A549 (cell line): ENCODE measurements at regions not wholly inside any gene's neighbourhood (a gene's known extent, or its start where the extent isn't known, plus 50 kb on each side); places are given as distances from the start of the nearest gene placed in this dataset.

Experiments used
- ATAC-seq, 2 experiments: fragments of 200-7000 bp in 1 of 2; fragments of >200 bp in 1 of 2; cut with Nextera tagmentation in 1 of 2; cut with Tn5 transposase in 1 of 2; 3 replicates each; pipeline versions ENCODE4 v1.8.0 to v1.9.1; 2018 to 2020; ENCODE audit warnings: mild to moderate bottlenecking in 1 of 2, moderate library complexity in 1 of 2
- CTCF ChIA-PET: fragments of 300-600 bp; sonication (Branson Sonifier 250); formaldehyde crosslinking; extraction: SDS; loops from one replicate; lab custom pipeline; 2021; ENCODE audit warnings: antibody characterized with exemption, inconsistent platforms; lab: Yijun Ruan, JAX
- POLR2A ChIA-PET: fragments of 350-600 bp; formaldehyde crosslinking; extraction: SDS; loops from one replicate; lab custom pipeline; 2021; ENCODE audit warnings: antibody characterized with exemption, inconsistent platforms; lab: Yijun Ruan, JAX
- DNase-seq, 2 experiments: peaks; one replicate each; pipeline versions ENCODE4 v3.0.0 to v3.0.0-alpha.2; 2011 to 2016; ENCODE audit warnings: low read depth in 1 of 2, low spot score in 1 of 2
- FAIRE-seq: peaks from 2 replicates; lab custom pipeline; 2011; peaks lifted over from hg19 to GRCh38; lab: Jason Lieb, UNC
- H3K27ac ChIP-seq, 2 experiments: fragments of >200 bp; sonication (Bioruptor Twin); formaldehyde crosslinking; 3 replicates each; pipeline ENCODE4 v1.5.1; 2016 to 2017
- H3K4me1 ChIP-seq: fragments of >200 bp; sonication (Bioruptor Twin); formaldehyde crosslinking; 3 replicates; pipeline ENCODE4 v1.6.1; 2016
- H3K4me2 ChIP-seq: fragments of >200 bp; sonication (Bioruptor Twin); formaldehyde crosslinking; 3 replicates; pipeline ENCODE4 v1.6.1; 2016
- H3K4me3 ChIP-seq: fragments of >200 bp; sonication (Bioruptor Twin); formaldehyde crosslinking; 3 replicates; pipeline ENCODE4 v1.5.1; 2016
- H3K9me3 ChIP-seq: fragments of >200 bp; sonication (Bioruptor Twin); formaldehyde crosslinking; 3 replicates; pipeline ENCODE4 v1.6.1; 2016
- BCL3 ChIP-seq: fragments of >200 bp; sonication (Bioruptor Twin); formaldehyde crosslinking; IDR thresholded peaks from 3 replicates; pipeline ENCODE4 v1.6.1; 2016
- CBX8 ChIP-seq: fragments of 200-600 bp; sonication (generic); IDR thresholded peaks from 2 replicates; pipeline ENCODE4 v1.6.1; 2016
- CHD2 ChIP-seq: fragments of 150-350 bp; IDR thresholded peaks from 2 replicates; pipeline ENCODE4 v1.6.1; 2014; ENCODE audit warnings: low read length; ENCODE audit not compliant: partially characterized antibody
- E2F6 ChIP-seq: IDR thresholded peaks from 2 replicates; pipeline ENCODE4 v1.6.1; 2012; ENCODE audit warnings: low read depth, borderline replicate concordance
- EHF ChIP-seq: fragments of 250-450 bp; sonication (Bioruptor Pico); IDR thresholded peaks from 2 replicates; pipeline ENCODE4 v1.5.0; 2020; ENCODE audit warnings: mild to moderate bottlenecking
- ELK1 ChIP-seq: fragments of 150-350 bp; IDR thresholded peaks from 2 replicates; pipeline ENCODE4 v1.6.1; 2014; ENCODE audit warnings: low read depth, mild to moderate bottlenecking, low read length
- EP300 ChIP-seq, 2 experiments: fragments of >200 bp; sonication (Bioruptor Twin); formaldehyde crosslinking; IDR thresholded peaks; 2 replicates in 1 of 2; 3 replicates in 1 of 2; pipeline ENCODE4 v1.6.1; 2016 to 2017
- FOSB ChIP-seq: fragments of 250-450 bp; sonication (Bioruptor Pico); IDR thresholded peaks from 2 replicates; pipeline ENCODE4 v1.5.0; 2020; ENCODE audit warnings: mild to moderate bottlenecking, moderate library complexity
- FOXS1 ChIP-seq: fragments of 250-450 bp; sonication (Bioruptor Pico); IDR thresholded peaks from 2 replicates; pipeline ENCODE4 v1.5.0; 2020; ENCODE audit warnings: mild to moderate bottlenecking, moderate library complexity
- HOXB13 ChIP-seq: fragments of 250-450 bp; sonication (Bioruptor Pico); IDR thresholded peaks from 2 replicates; pipeline ENCODE4 v1.5.0; 2020; ENCODE audit warnings: low read depth, mild to moderate bottlenecking, moderate library complexity
- HOXB5 ChIP-seq: fragments of 250-450 bp; sonication (Bioruptor Pico); IDR thresholded peaks from 2 replicates; pipeline ENCODE4 v1.5.0; 2020; ENCODE audit warnings: mild to moderate bottlenecking, moderate library complexity
- MAFK ChIP-seq: fragments of 450-650 bp; IDR thresholded peaks from 2 replicates; pipeline ENCODE4 v1.6.1; 2014; ENCODE audit not compliant: partially characterized antibody
- NFE2L2 ChIP-seq: fragments of 150-350 bp; conservative IDR thresholded peaks from 2 replicates; pipeline ENCODE4 v1.6.1; 2014; ENCODE audit warnings: low read length
- NR3C1 ChIP-seq: fragments of >200 bp; sonication (Bioruptor Twin); formaldehyde crosslinking; IDR thresholded peaks from 3 replicates; pipeline ENCODE4 v1.6.1; 2017
- PBX3 ChIP-seq: IDR thresholded peaks from 2 replicates; pipeline ENCODE4 v1.6.1; 2012
- PHF8 ChIP-seq: fragments of 200-600 bp; sonication (generic); IDR thresholded peaks from 2 replicates; pipeline ENCODE4 v1.6.1; 2016; ENCODE audit warnings: low read depth, mild to moderate bottlenecking, antibody characterized with exemption, moderate library complexity, borderline replicate concordance
- POLR2A ChIP-seq: IDR thresholded peaks from 2 replicates; pipeline ENCODE4 v1.6.1; 2012; ENCODE audit warnings: mild to moderate bottlenecking, low read length
- RAD21 ChIP-seq, 2 experiments: fragments of >200 bp in 1 of 2; sonication (Bioruptor Twin) in 1 of 2; formaldehyde crosslinking in 1 of 2; IDR thresholded peaks in 1 of 2; conservative IDR thresholded peaks in 1 of 2; 2 replicates in 1 of 2; 3 replicates in 1 of 2; pipeline ENCODE4 v1.6.1; 2012 to 2018; ENCODE audit warnings: inconsistent platforms in 1 of 2
- REST ChIP-seq: fragments of 200-600 bp; sonication (generic); IDR thresholded peaks from 2 replicates; pipeline ENCODE4 v1.6.1; 2016; ENCODE audit warnings: antibody characterized with exemption, mild to moderate bottlenecking, moderate library complexity
- SMC3 ChIP-seq: fragments of >200 bp; sonication (Bioruptor Twin); formaldehyde crosslinking; IDR thresholded peaks from 3 replicates; pipeline ENCODE4 v1.6.1; 2018; ENCODE audit warnings: inconsistent platforms
- WGBS: methylation state at CpG from one replicate; pipeline ENCODE4 v1.1.6; 2017; ENCODE audit errors: missing lambda C conversion rate; 5-methylcytosine and 5-hydroxymethylcytosine counted together

GRCh38 chr10:3265088-3265487 is 92.5 kb upstream of the PITRM1 start:
- FAIRE-seq (no peak), ATAC-seq (no peak), DNase-seq (no peak)
- H3K9me3 ChIP-seq: no peaks in the 10 kb centered on the region
- TF ChIP-seq BCL3: no peak
- no peak for TF ChIP-seq FOSB
- TF ChIP-seq E2F6: no peak
- TF ChIP-seq NR3C1: no peak
- TF ChIP-seq FOXS1 (CRISPR knock-in tag): no peak
- TF ChIP-seq REST: no peak
- TF ChIP-seq RAD21 (conservative IDR thresholded peaks at IDR 0.05 in 1 of 2, IDR thresholded peaks at IDR 0.05 in 1 of 2): no peak
- TF ChIP-seq HOXB5 (CRISPR knock-in tag): no peak
- no peak for TF ChIP-seq CBX8
- no peak for TF ChIP-seq PHF8
- no peak for TF ChIP-seq ELK1
- TF ChIP-seq EHF: no peak
- no peak for TF ChIP-seq POLR2A
- no peak for TF ChIP-seq CHD2
- TF ChIP-seq, all 56 proteins: peak for 0
- H3K4me3 ChIP-seq: no peak overlapping the region
- CTCF ChIA-PET: no interaction called here
- H3K4me2 ChIP-seq: no peak overlapping the region
- no peak overlapping the region for H3K27ac ChIP-seq
- 63% methylated on average over 4 of the region's 4 CpGs for WGBS
- no peaks in the 10 kb centered on the region for H3K4me1 ChIP-seq
- POLR2A ChIA-PET: no interaction called here

GRCh38 chr10:3264161-3264761 is 91.7 kb upstream of the PITRM1 start:
- ATAC-seq (no peak), DNase-seq (no peak), FAIRE-seq (no peak)
- WGBS: 65% methylated on average over 9 of the region's 12 CpGs
- Histone ChIP-seq H3K9me3 (no peaks in the 10 kb centered on the region), H3K4me3 (no peak overlapping the region), H3K4me2 (no peak overlapping the region), H3K27ac (no peak overlapping the region), H3K4me1 (no peaks in the 10 kb centered on the region)
- ChIA-PET POLR2A (no interaction called here), CTCF (no interaction called here)
- TF ChIP-seq HOXB5 (CRISPR knock-in tag): no peak
- no peak for TF ChIP-seq NFE2L2
- no peak for TF ChIP-seq E2F6
- no peak for TF ChIP-seq PBX3
- TF ChIP-seq SMC3: no peak
- TF ChIP-seq PHF8: no peak
- TF ChIP-seq HOXB13 (CRISPR knock-in tag): no peak
- no peak for TF ChIP-seq EP300 (IDR thresholded peaks at IDR 0.05)
- TF ChIP-seq MAFK: no peak
- TF ChIP-seq FOXS1 (CRISPR knock-in tag): no peak
